Hepatocyte (in vitro differentiated cells): ENCODE measurements at regions not wholly inside any gene's neighbourhood (a gene's known extent, or its start where the extent isn't known, plus 50 kb on each side); places are given as distances from the start of the nearest gene placed in this dataset.

Experiments used
- CTCF ChIP-seq: fragments of 200-600 bp; sonication (generic); IDR thresholded peaks from 2 replicates; pipeline ENCODE4 v1.5.1; 2016; ENCODE audit warnings: antibody characterized with exemption, mild to moderate bottlenecking; ENCODE audit not compliant: poor library complexity
- EZH2phosphoT487 ChIP-seq: fragments of 200-600 bp; sonication (generic); IDR thresholded peaks from one replicate; pipeline ENCODE4 v1.6.1; 2018; ENCODE audit warnings: antibody characterized with exemption, mild to moderate bottlenecking, low read depth, moderate library complexity; ENCODE audit not compliant: unreplicated experiment, severe bottlenecking

- no peak for TF ChIP-seq CTCF
- TF ChIP-seq EZH2phosphoT487, result no peak
Observed at GRCh38 chr2:145961846-145962245, 1441.9 kb upstream of the ZEB2 start.
